CD4-positive, alpha-beta T cell treated with Interleukin-6 for 4 hours (primary cell): ENCODE measurements at regions not wholly inside any gene's neighbourhood (a gene's known extent, or its start where the extent isn't known, plus 50 kb on each side); places are given as distances from the start of the nearest gene placed in this dataset.
"Not testable (repeated sequence)": the region's sequence is repeated elsewhere in the genome, so short reads cannot be mapped to it uniquely, and the experiment has no call there.

Experiments used
- DNase-seq: peaks from one replicate; pipeline ENCODE4 v3.0.0-alpha.2; 2020; ENCODE audit warnings: mixed read lengths

GRCh38 chr10:28869606-28870201, 192.4 kb downstream of the BAMBI start:
- no peak for DNase-seq

DNA sequence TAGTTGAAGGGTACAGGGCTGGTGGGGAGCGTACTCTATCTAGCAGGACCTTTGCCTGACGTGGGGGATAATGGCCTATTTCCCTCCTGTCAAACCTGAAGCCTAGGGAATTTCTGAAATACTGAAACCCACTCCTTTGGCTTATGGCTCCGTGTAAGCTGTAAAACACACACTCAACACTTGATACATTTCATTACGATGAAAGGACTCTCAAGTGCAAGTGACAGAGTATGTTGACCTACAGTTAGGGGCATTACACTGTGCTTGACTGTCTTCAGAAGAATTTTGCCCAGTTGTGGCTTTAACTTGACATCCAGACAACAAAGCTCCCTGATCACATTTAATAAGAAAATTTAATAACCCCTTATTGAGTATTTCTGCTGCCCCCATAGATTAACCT, 194.3 kb downstream of the BAMBI start:
- DNase-seq, result no peak

- no peak for DNase-seq
These were observed 195.4 kb downstream of the BAMBI start for GRCh38 chr10:28872587-28873165.

DNA sequence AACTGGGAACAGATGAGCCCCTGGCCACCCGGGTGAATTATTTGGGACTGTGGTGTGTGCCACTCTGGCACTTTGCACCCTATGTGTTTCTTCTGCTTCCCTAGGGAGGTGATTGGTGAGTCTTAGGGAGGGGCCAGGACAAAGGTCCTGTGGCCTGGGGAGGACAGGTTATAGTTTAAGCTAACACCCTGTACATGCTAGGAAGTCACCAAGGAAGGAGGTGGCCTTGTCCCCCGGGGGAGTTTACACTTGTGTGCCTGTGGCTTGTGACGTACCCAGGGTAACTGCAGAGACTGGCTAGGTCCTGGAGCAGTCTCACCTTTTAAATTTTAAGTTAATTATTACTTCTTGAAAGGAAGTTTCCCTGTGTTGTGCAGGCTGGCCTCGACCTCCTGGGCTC, 196.2 kb downstream of the BAMBI start:
- DNase-seq, result no peak

GRCh38 chr10:28874210-28874609, 196.9 kb downstream of the BAMBI start:
- no peak for DNase-seq

- no peak for DNase-seq
These were observed 198.3 kb downstream of the BAMBI start for GRCh38 chr10:28875549-28876081.

GRCh38 chr10:28878236-28878970, 201.1 kb downstream of the BAMBI start:
- no peak for DNase-seq

DNA sequence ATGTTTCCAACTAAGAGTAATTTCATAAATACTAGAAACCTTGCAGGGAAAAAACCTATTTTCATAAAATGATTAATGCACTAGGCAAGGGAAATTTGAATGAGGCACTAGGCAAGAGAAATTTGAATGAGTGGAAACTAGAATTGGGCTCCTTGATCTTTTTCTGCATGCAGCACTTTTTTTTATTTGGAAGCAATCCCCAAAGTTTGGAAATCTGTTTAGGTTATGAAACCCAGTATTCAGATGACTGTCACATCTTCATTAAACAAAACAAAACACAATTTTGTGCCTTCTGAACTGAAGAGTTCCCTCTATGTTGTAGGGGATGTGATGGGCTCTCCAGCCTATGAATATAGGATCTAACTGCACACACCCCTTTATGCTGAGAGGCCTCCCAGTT, 201.9 kb downstream of the BAMBI start:
- DNase-seq, result no peak

DNA sequence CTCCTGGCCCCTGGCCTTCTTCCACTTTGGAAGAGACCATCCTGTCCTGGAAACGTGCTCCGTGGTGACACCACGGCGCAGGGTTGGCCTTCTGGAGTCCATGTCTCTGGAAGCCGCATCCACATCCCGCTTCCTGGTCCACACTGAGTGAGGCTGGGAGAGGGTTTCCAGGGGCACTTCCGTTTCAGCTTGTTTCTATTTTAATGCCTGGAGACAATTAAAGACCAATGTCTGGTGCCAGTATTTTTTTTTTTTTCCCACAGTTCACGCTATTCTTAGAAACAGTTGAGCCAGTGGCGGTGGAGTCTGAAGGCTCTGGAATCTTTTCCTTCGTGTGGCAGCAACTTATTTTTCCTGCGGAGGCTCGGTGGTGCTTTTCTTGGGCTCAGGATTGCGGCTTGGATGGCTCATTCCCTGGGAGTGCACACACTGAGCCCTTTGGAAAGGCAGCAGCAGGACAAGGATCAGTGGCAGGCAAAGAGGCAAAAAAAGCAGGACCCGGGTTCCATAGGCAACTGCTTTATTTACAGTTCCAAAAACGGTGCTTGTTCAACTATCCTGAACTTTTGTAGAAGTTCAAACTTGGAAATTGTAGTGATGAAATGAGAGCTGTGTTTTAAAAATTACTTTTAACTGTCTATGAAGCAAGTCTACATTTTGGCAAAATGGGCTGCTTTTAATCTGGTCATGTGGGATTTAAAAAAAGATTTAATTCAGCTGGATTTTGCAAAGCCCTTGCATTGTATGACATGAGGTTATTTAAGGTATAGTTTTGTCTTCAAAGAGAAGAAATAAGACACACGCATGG, 202.8 kb downstream of the BAMBI start:
- DNase-seq, result no peak

DNA sequence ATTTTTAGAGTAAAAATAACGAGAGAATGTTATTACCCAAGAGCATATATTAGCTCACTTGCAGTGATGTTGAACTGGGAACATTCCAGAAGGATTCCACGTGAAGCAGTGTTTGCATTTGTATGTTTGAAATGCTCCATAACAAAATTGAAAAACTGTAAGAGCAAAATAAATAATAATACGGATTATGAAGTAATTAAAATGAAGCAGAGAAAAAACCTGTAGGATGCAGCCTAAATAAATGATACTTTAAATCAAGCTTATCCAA, 203.3 kb downstream of the BAMBI start:
- DNase-seq, result no peak

DNA sequence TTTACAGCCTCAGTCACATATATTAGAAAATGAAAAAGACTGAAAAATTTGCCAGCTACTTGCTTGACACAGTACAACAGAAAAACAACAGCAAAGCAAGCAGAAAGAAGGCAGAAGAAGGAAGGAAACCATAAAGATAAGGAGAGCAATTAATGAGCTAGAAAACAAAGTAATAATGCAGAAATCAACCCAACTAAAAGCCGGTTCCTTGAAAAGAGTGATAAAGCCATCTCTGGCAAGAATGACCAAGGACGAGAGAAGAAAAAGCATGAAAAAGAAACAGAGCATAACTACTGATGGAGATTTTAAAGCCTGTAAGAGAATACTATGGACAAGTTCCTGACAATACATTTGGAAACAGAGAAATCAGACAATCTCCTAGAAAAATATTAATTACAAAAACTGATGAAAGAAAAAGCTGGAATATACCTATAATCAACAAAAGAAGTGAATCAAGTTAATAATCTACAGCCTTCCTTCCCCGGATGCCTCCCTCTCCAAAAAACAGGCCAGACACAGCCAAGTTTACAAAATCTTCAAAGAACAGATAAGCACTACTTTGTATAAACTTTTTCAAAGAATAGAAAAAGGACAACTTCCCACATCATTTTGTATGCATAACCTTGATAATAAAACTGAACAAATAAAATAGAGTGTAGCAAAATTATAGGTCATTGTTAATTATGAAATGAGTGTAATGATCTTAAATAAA, 204.0 kb downstream of the BAMBI start:
- no peak for DNase-seq

GRCh38 chr10:28883741-28884423, 206.6 kb downstream of the BAMBI start:
- no peak for DNase-seq

GRCh38 chr10:28890121-28890950, 213.0 kb downstream of the BAMBI start:
- no peak for DNase-seq

DNA sequence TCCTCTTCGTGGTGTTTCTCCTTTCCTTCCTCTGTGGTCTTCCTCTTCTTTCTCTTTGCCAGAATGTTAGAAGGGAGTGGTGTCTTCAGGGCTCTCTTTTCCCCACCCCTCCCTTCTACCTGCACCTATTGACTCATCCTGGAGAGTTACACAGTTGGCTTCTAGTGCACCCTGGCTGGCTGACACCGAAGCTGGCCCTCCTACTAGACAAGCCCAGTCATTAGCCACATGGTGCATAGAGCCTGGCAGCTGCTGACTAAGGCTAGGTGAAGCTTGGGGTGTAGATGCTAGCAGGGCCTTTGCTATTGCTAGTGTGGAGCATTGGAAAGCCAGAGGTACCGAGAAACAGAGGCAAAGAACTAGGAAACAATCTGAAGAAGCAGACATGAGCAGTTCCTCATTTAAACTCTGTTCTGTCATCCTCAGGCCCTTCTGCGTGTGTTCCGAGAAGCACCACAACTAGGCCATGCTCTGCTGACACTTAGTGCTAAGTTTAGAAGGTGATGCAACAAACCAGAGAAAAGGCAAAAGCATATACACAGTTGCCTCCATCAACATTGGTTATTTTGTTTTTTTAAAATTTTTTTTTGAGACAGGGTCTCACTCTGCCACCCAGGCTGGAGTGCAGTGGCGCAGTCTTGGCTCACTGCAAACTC, 213.9 kb downstream of the BAMBI start:
- no peak for DNase-seq

DNA sequence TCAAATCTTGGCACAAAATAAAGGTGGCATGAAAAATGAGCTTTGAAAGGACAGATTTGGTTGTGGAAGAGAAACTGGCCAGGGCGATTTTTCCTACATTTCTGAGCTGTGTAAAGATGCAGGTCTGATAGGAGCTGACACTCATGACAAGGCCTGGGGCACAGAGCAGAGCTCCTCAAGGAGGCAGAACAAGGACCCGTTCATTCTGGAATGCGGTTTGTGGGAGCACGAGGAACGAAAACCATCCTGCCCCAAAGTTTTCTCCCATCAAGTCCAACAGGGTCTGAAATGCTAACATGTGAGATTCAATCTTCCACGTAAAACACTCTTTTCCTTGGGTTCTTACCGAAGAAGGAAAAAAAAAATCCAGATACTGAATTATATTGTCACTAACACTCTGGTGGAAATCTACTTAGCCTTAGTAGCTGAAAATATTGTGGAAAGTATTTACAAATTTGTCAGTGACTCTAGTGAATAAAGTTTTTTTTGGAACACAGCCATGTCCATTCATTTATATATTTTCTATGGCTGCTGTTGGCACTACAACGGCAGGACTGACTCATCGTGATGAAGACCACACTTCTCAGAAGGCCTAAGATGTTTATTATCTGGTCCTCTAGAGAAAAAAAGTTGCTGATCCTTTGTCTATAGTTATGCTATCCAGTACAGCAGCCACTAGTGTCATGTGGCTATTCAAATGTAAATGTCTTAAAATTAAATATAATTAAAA, 215.7 kb downstream of the BAMBI start:
- DNase-seq, result no peak

- DNase-seq, result no peak
These were observed 216.8 kb downstream of the BAMBI start for GRCh38 chr10:28894146-28894545.

DNA sequence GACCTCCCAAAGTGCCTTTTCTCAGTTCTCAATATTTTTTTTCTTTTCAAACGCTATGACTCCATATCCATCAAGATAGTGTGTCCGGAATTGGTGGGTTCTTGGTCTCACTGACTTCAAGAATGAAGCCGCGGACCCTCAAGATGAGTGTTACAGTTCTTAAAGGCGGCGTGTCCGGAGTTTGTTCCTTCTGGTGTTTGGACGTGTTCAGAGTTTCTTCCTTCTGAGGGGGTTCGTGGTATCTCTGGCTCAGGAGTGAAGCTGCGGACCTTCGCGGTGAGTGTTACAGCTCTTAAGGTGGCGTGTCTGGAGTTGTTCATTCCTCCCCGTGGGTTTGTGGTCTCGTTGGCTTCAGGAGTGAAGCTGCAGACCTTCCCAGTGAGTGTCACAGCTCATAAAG, 218.3 kb downstream of the BAMBI start:
- not testable (repeated sequence) for DNase-seq

GRCh38 chr10:28896791-28897409, 219.6 kb downstream of the BAMBI start:
- not testable (repeated sequence) for DNase-seq

- DNase-seq, result no peak
These were observed 220.5 kb downstream of the BAMBI start for GRCh38 chr10:28897617-28898464.
